PC-9 (cell line): ENCODE measurements at regions not wholly inside any gene's neighbourhood (a gene's known extent, or its start where the extent isn't known, plus 50 kb on each side); places are given as distances from the start of the nearest gene placed in this dataset.

Experiments
- CTCF ChIP-seq: fragments of 200-600 bp; sonication (generic); conservative IDR thresholded peaks from 2 replicates; pipeline ENCODE4 v1.6.1; 2017; ENCODE audit warnings: mixed run types, antibody characterized with exemption, mild to moderate bottlenecking, moderate library complexity
- EZH2 ChIP-seq: fragments of 200-600 bp; sonication (generic); IDR thresholded peaks from 2 replicates; pipeline ENCODE4 v1.8.0; 2017; ENCODE audit warnings: antibody characterized with exemption, low read depth

GRCh38 chr3:191123946-191124345 is 75.1 kb upstream of the OSTN start:
- TF ChIP-seq CTCF (no peak), EZH2 (no peak)
